A673 (cell line): ENCODE measurements at regions not wholly inside any gene's neighbourhood (a gene's known extent, or its start where the extent isn't known, plus 50 kb on each side); places are given as distances from the start of the nearest gene placed in this dataset.
"Not testable (repeated sequence)": the region's sequence is repeated elsewhere in the genome, so short reads cannot be mapped to it uniquely, and the experiment has no call there.

Experiments
- CTCF ChIP-seq: fragments of 300-800, 200-600 bp; sonication (generic); conservative IDR thresholded peaks from 2 replicates; pipeline ENCODE4 v1.5.1; 2017; ENCODE audit warnings: low read depth, mild to moderate bottlenecking, antibody characterized with exemption, low read length, moderate library complexity, mixed read lengths
- EZH2 ChIP-seq: fragments of 200-600 bp; sonication (generic); IDR thresholded peaks from 2 replicates; pipeline ENCODE4 v1.6.1; 2017; ENCODE audit warnings: borderline replicate concordance, low read depth, mild to moderate bottlenecking, mixed read lengths, antibody characterized with exemption, low read length; ENCODE audit not compliant: poor library complexity, severe bottlenecking

DNA sequence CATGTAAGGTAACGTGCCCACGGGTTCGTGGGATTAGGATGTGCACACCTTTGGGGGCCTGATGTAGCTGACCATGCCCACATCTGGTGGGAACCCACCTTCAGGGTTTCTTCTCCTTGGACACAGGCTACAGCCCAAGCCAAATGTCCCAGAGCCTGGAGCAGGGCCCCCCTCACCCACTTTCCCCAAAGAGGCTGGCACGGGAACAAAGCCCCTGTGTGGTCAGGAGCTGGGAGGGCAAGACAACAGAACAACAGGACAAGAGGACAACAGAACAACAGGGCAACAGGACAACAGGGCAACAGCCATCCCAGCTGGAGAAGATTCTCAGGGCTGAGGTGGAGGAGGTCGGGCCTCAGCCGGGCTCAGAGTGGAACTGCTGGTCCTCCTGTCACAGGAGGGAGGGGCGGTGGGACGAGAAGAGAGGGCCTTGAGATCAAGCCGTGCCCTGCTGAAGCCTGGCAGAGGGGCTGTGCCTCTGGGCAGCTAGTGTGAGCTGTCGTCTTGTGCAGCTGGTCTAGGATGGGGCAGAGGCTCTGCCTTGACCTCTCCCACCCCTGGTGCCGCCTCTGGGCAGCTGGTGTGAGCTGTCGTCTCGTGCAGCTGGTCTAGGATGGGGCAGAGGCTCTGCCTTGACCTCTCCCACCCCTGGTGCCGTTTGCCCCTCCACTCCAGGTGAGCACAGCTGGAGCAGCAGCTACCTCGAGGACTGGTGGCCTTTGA, 323.7 kb downstream of the CACNA1B start:
- TF ChIP-seq CTCF, EZH2: not testable (repeated sequence)
